GM12878 (cell line): ENCODE measurements at regions not wholly inside any gene's neighbourhood (a gene's known extent, or its start where the extent isn't known, plus 50 kb on each side); places are given as distances from the start of the nearest gene placed in this dataset.

Experiments
- ATAC-seq: fragments of 200-7000 bp; cut with Tn5 transposase; 3 replicates; pipeline ENCODE4 v1.9.1; 2020; ENCODE audit warnings: mild to moderate bottlenecking, moderate library complexity
- BruUV-seq: library from RNA; stranded (reverse); fragments of 400-500 nt; replicated peaks from 2 replicates; lab custom pipeline; 2021; lab: Mats Ljungman, UMichigan
- CTCF ChIA-PET: fragments of 300-600 bp; sonication (Branson Sonifier 250); formaldehyde crosslinking; extraction: SDS; loops from one replicate; lab custom pipeline; 2021; ENCODE audit warnings: inconsistent platforms; lab: Yijun Ruan, JAX
- POLR2A ChIA-PET: fragments of 350-600 bp; formaldehyde crosslinking; extraction: SDS; loops from one replicate; lab custom pipeline; 2021; ENCODE audit warnings: inconsistent platforms; lab: Charles Lee
- RAD21 ChIA-PET: fragments of 300-600 bp; sonication (Branson Sonifier 250); formaldehyde crosslinking; loops from one replicate; lab custom pipeline; 2023; ENCODE audit warnings: antibody characterized with exemption; ENCODE audit not compliant: unreplicated experiment; lab: Charles Lee
- SMC1A ChIA-PET: fragments of 300-600 bp; sonication (Branson Sonifier 250); formaldehyde crosslinking; loops from one replicate; lab custom pipeline; 2023; ENCODE audit not compliant: unreplicated experiment, uncharacterized antibody; lab: Charles Lee
- DNase-seq: peaks from one replicate; pipeline ENCODE4 v3.0.0-alpha.2; 2011; ENCODE audit warnings: low read depth, low spot score
- FAIRE-seq: peaks from 3 replicates; lab custom pipeline; 2011; peaks lifted over from hg19 to GRCh38; lab: Jason Lieb, UNC
- H2AFZ ChIP-seq: 2 replicates; pipeline ENCODE4 v1.6.0; 2011; ENCODE audit warnings: low read depth, low read length, control low read depth; ENCODE audit not compliant: control insufficient read depth
- H3K27ac ChIP-seq: 2 replicates; pipeline ENCODE4 v1.5.1; 2011; ENCODE audit warnings: control low read depth; ENCODE audit not compliant: control insufficient read depth, insufficient read depth
- H3K27me3 ChIP-seq, 2 experiments: replicated peaks in 1 of 2; 2 replicates each; pipeline versions ENCODE4 v1.6.0 to v1.6.1; 2011; ENCODE audit warnings: low read length in 1 of 2; ENCODE audit not compliant: control insufficient read depth in 2 of 2, insufficient read depth in 2 of 2
- H3K36me3 ChIP-seq, 2 experiments: 2 replicates each; pipeline ENCODE4 v1.5.1; 2011; ENCODE audit warnings: low read length in 1 of 2; ENCODE audit not compliant: control insufficient read depth in 2 of 2, insufficient read depth in 2 of 2
- H3K4me1 ChIP-seq: 2 replicates; pipeline ENCODE4 v1.6.1; 2011; ENCODE audit warnings: mild to moderate bottlenecking, low read length, moderate library complexity, mixed read lengths; ENCODE audit not compliant: control insufficient read depth, insufficient read depth
- H3K4me2 ChIP-seq: 2 replicates; pipeline ENCODE4 v1.6.0; 2011; ENCODE audit warnings: control low read depth; ENCODE audit not compliant: control insufficient read depth, insufficient read depth
- H3K4me3 ChIP-seq: fragments of 200-600 bp; sonication (generic); 2 replicates; pipeline ENCODE4 v1.5.1; 2016
- H3K79me2 ChIP-seq: 2 replicates; pipeline ENCODE4 v1.6.0; 2011; ENCODE audit warnings: low read length; ENCODE audit not compliant: control insufficient read depth, insufficient read depth
- H3K9ac ChIP-seq: 2 replicates; pipeline ENCODE4 v1.8.0; 2011; ENCODE audit warnings: low read length, control low read depth, mixed read lengths; ENCODE audit not compliant: control insufficient read depth, insufficient read depth
- H3K9me3 ChIP-seq: replicated peaks from 3 replicates; pipeline ENCODE4 v1.5.1; 2011; ENCODE audit warnings: mild to moderate bottlenecking, low read length; ENCODE audit not compliant: control insufficient read depth, insufficient read depth
- H4K20me1 ChIP-seq: 2 replicates; pipeline ENCODE4 v1.6.0; 2011; ENCODE audit not compliant: control insufficient read depth, insufficient read depth
- BHLHE40 ChIP-seq, 2 experiments: fragments of 450-650 bp in 1 of 2; IDR thresholded peaks; 2 replicates each; pipeline ENCODE4 v1.6.1; 2011 to 2017; ENCODE audit warnings: low read depth in 2 of 2, borderline replicate concordance in 1 of 2, improper control_type of control experiment in 1 of 2, low read length in 1 of 2, mild to moderate bottlenecking in 1 of 2
- JUND ChIP-seq: IDR thresholded peaks from 2 replicates; pipeline ENCODE4 v1.6.1; 2012; ENCODE audit warnings: low read depth, mild to moderate bottlenecking, low read length, improper control_type of control experiment, moderate library complexity
- NR2F1 ChIP-seq: fragments of 450-650 bp; conservative IDR thresholded peaks from 2 replicates; pipeline ENCODE4 v1.6.1; 2017; ENCODE audit warnings: mild to moderate bottlenecking
- RAD51 ChIP-seq: fragments of 450-650 bp; IDR thresholded peaks from 2 replicates; pipeline ENCODE4 v1.6.1; 2016; ENCODE audit warnings: moderate library complexity, mild to moderate bottlenecking, inconsistent platforms
- WGBS: methylation state at CpG from one replicate; pipeline ENCODE4 v1.1.6; 2016; ENCODE audit warnings: low lambda C conversion rate; ENCODE audit not compliant: insufficient replicate concordance, insufficient coverage; ENCODE audit errors: missing lambda C conversion rate; 5-methylcytosine and 5-hydroxymethylcytosine counted together
- in situ Hi-C: fragments of 300-500 bp; cut with MboI; formaldehyde crosslinking; loops from 9 replicates; pipeline ENCODE4 v1.14.3; 2018; ENCODE audit warnings: mixed read lengths
- intact Hi-C: fragments of 100-400 bp; cut with micrococcal nuclease; formaldehyde crosslinking; loops from one replicate; pipeline ENCODE4 v1.14.2; 2022; ENCODE audit not compliant: unreplicated experiment
- TF ChIP-seq, protein P1 (sequence below): fragments of 450-650 bp; IDR thresholded peaks from 2 replicates; pipeline ENCODE4 v1.6.1; 2017; ENCODE audit warnings: mild to moderate bottlenecking, moderate library complexity

DNA sequence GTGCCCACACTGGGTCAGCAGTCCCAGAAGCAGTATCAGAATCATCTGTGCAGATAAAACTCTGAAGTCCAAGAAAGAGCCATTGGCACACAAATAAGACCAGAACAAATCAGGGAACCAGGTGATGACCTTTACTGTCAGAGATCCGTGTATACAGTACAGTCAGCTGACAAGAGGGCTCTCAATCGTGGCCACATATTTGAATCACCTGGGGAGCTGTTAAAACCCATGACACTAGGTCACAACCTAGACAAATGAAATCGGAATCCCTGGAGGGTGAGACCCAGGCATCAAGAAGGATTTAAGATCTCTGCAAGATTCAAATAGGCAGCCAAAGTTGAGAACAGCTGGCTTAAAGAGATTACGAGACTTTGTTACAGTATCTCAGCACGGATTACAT, 807.1 kb downstream of the RNF144A start:
- RAD21 ChIA-PET, result interaction anchor here (1.0 to 5.6 kb wide), 24 partner anchors 11 to 796 kb away, joined by 3 to 31 read pairs (median 4); no protein-coding TSS in a partner anchor
- ATAC-seq, result peak; percentile 15
- Histone ChIP-seq H2AFZ (no peak overlapping the region), H3K9ac (no peak overlapping the region), H3K79me2 (no peaks in the 10 kb centered on the region), H3K9me3 (peaks cover 3% of the 10 kb centered on the region; the same call in 1 of the 3 replicates), H3K27me3 (no peaks in the 10 kb centered on the region), H3K36me3 (no peaks in the 10 kb centered on the region), H3K4me2 (no peak overlapping the region), H3K27ac (no peak overlapping the region), H3K4me1 (peaks cover 4% of the 10 kb centered on the region; the same call in 1 of the 2 replicates), H4K20me1 (no peaks in the 10 kb centered on the region), H3K4me3 (no peak overlapping the region)
- BruUV-seq, result no TSS peak
- TF ChIP-seq BHLHE40 (IDR thresholded peaks at IDR 0.05; ENCODE audit: borderline replicate concordance in 1 of 2, low read depth in 2 of 2, low read length in 1 of 2), result peak in 1 of 2 experiments; percentile 8; a peak in 1 of 4 replicates
- peak; percentile 78 for TF ChIP-seq NR2F1
- TF ChIP-seq JUND, result no peak
- TF ChIP-seq, protein P1, sequence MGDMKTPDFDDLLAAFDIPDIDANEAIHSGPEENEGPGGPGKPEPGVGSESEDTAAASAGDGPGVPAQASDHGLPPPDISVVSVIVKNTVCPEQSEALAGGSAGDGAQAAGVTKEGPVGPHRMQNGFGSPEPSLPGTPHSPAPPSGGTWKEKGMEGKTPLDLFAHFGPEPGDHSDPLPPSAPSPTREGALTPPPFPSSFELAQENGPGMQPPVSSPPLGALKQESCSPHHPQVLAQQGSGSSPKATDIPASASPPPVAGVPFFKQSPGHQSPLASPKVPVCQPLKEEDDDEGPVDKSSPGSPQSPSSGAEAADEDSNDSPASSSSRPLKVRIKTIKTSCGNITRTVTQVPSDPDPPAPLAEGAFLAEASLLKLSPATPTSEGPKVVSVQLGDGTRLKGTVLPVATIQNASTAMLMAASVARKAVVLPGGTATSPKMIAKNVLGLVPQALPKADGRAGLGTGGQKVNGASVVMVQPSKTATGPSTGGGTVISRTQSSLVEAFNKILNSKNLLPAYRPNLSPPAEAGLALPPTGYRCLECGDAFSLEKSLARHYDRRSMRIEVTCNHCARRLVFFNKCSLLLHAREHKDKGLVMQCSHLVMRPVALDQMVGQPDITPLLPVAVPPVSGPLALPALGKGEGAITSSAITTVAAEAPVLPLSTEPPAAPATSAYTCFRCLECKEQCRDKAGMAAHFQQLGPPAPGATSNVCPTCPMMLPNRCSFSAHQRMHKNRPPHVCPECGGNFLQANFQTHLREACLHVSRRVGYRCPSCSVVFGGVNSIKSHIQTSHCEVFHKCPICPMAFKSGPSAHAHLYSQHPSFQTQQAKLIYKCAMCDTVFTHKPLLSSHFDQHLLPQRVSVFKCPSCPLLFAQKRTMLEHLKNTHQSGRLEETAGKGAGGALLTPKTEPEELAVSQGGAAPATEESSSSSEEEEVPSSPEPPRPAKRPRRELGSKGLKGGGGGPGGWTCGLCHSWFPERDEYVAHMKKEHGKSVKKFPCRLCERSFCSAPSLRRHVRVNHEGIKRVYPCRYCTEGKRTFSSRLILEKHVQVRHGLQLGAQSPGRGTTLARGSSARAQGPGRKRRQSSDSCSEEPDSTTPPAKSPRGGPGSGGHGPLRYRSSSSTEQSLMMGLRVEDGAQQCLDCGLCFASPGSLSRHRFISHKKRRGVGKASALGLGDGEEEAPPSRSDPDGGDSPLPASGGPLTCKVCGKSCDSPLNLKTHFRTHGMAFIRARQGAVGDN, result peak; percentile 61; the same call in 1 of the 2 replicates
- TF ChIP-seq RAD51, result peak; percentile 70
- no peak for DNase-seq
- in situ Hi-C loops (no loop called here), intact Hi-C loops (loop anchor here (2.0 to 10.0 kb wide), 9 partner anchors 57 to 960 kb away; partner anchors contain the start of gene ID2)
- POLR2A ChIA-PET, result interaction anchor here (1.0 to 1.7 kb wide), 6 partner anchors 8 to 958 kb away, joined by 3 to 5 read pairs (median 4); partner anchors contain the start of gene ID2
- FAIRE-seq, result no peak
- 17% methylated on average over 5 of the region's 5 CpGs for WGBS
- CTCF ChIA-PET, result interaction anchor here (0.8 to 5.8 kb wide), 14 partner anchors 16 to 686 kb away, joined by 3 to 30 read pairs (median 4); no protein-coding TSS in a partner anchor
- SMC1A ChIA-PET, result interaction anchor here (0.8 to 11.5 kb wide), 33 partner anchors 14 to 761 kb away, joined by 3 to 94 read pairs (median 4); no protein-coding TSS in a partner anchor
